SK-N-MC (cell line): ENCODE measurements at regions not wholly inside any gene's neighbourhood (a gene's known extent, or its start where the extent isn't known, plus 50 kb on each side); places are given as distances from the start of the nearest gene placed in this dataset.
"Not testable (repeated sequence)": the region's sequence is repeated elsewhere in the genome, so short reads cannot be mapped to it uniquely, and the experiment has no call there.

Experiments
- EZH2 ChIP-seq: fragments of 200-600 bp; sonication (generic); IDR thresholded peaks from one replicate; pipeline ENCODE4 v1.6.1; 2017; ENCODE audit warnings: antibody characterized with exemption
- POLR2AphosphoS5 ChIP-seq: IDR thresholded peaks from 2 replicates; pipeline ENCODE4 v1.6.1; 2012; ENCODE audit warnings: mild to moderate bottlenecking, low read depth, low read length, borderline replicate concordance

DNA sequence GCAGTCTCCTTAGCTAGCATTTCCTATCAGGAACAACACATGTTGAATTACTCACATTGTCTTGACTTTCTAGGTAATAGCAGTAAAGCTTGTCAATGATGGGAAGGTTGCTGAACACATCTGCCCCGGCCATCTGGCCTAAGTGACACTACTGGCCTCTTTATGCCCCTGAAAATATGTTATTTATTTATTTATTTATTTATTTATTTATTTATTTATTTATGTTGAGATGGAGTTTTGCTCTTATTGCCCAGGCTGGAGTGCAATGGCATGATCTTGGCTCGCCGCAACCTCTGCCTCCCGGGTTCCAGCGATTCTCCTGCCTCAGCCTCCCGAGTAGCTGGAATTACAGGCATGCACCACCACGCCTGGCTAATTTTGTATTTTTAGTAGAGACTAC, 95.9 kb upstream of the ERCC6L2 start:
- not testable (repeated sequence) for TF ChIP-seq EZH2, POLR2AphosphoS5
